ENCODE measurements at regions not wholly inside any gene's neighbourhood (a gene's known extent, or its start where the extent isn't known, plus 50 kb on each side); places are given as distances from the start of the nearest gene placed in this dataset.

GRCh38 chr1:90504509-90504908 is 212.6 kb downstream of the BARHL2 start:
- Histone ChIP-seq H3K4me1 (ENCODE audit: control insufficient read depth, insufficient read depth, low read length) (peaks cover 2% of the 10 kb centered on the region; the same call in 1 of the 2 replicates), H3K27ac (ENCODE audit: low read length) (no peak overlapping the region), H3K27me3 (ENCODE audit: control insufficient read depth, insufficient read depth, low read length) (no peaks in the 10 kb centered on the region), H3K4me3 (ENCODE audit: low read length) (no peak overlapping the region), H3K36me3 (ENCODE audit: control insufficient read depth, insufficient read depth, low read length) (no peaks in the 10 kb centered on the region), H3K9me3 (ENCODE audit: control insufficient read depth, insufficient read depth, low read length) (no peaks in the 10 kb centered on the region)
- DNase-seq (ENCODE audit: low read depth, low spot score) = no peak
- WGBS (ENCODE audit: insufficient coverage, insufficient read length) = no CpG with 5 or more reads among the region's 1 CpG

- Histone ChIP-seq H3K27me3 (ENCODE audit: control insufficient read depth, insufficient read depth, low read length) (no peaks in the 10 kb centered on the region), H3K9me3 (ENCODE audit: control insufficient read depth, insufficient read depth, low read length) (no peaks in the 10 kb centered on the region), H3K4me3 (ENCODE audit: low read length) (no peak overlapping the region), H3K27ac (ENCODE audit: low read length) (no peak overlapping the region), H3K36me3 (ENCODE audit: control insufficient read depth, insufficient read depth, low read length) (no peaks in the 10 kb centered on the region), H3K4me1 (ENCODE audit: control insufficient read depth, insufficient read depth, low read length) (peaks cover 2% of the 10 kb centered on the region; the same call in 1 of the 2 replicates)
- no CpG with 5 or more reads among the region's 1 CpG for WGBS (ENCODE audit: insufficient coverage, insufficient read length)
- no peak for DNase-seq (ENCODE audit: low read depth, low spot score)
These were observed 214.4 kb downstream of the BARHL2 start for GRCh38 chr1:90502696-90503095.

GRCh38 chr1:90502194-90502593 is 214.9 kb downstream of the BARHL2 start:
- H3K36me3 ChIP-seq (ENCODE audit: control insufficient read depth, insufficient read depth, low read length) = no peaks in the 10 kb centered on the region
- no peaks in the 10 kb centered on the region for H3K9me3 ChIP-seq (ENCODE audit: control insufficient read depth, insufficient read depth, low read length)
- DNase-seq (ENCODE audit: low read depth, low spot score) = no peak
- H3K4me3 ChIP-seq (ENCODE audit: low read length) = no peak overlapping the region
- no peak overlapping the region for H3K27ac ChIP-seq (ENCODE audit: low read length)
- no peaks in the 10 kb centered on the region for H3K27me3 ChIP-seq (ENCODE audit: control insufficient read depth, insufficient read depth, low read length)
- WGBS (ENCODE audit: insufficient coverage, insufficient read length) = no CpG with 5 or more reads among the region's 7 CpGs
- peaks cover 2% of the 10 kb centered on the region; the same call in 1 of the 2 replicates for H3K4me1 ChIP-seq (ENCODE audit: control insufficient read depth, insufficient read depth, low read length)

- no peaks in the 10 kb centered on the region for H3K27me3 ChIP-seq (ENCODE audit: control insufficient read depth, insufficient read depth, low read length)
- H3K4me1 ChIP-seq (ENCODE audit: control insufficient read depth, insufficient read depth, low read length) = peaks cover 2% of the 10 kb centered on the region; the same call in 1 of the 2 replicates
- no peak overlapping the region for H3K27ac ChIP-seq (ENCODE audit: low read length)
- DNase-seq (ENCODE audit: low read depth, low spot score) = no peak
- no peak overlapping the region for H3K4me3 ChIP-seq (ENCODE audit: low read length)
- H3K9me3 ChIP-seq (ENCODE audit: control insufficient read depth, insufficient read depth, low read length) = no peaks in the 10 kb centered on the region
- H3K36me3 ChIP-seq (ENCODE audit: control insufficient read depth, insufficient read depth, low read length) = no peaks in the 10 kb centered on the region
- no CpG with 5 or more reads among the region's 3 CpGs for WGBS (ENCODE audit: insufficient coverage, insufficient read length)
These were observed 215.8 kb downstream of the BARHL2 start for GRCh38 chr1:90501281-90501680.

- Histone ChIP-seq H3K36me3 (ENCODE audit: control insufficient read depth, insufficient read depth, low read length) (no peaks in the 10 kb centered on the region), H3K27ac (ENCODE audit: low read length) (no peak overlapping the region), H3K27me3 (ENCODE audit: control insufficient read depth, insufficient read depth, low read length) (no peaks in the 10 kb centered on the region), H3K4me1 (ENCODE audit: control insufficient read depth, insufficient read depth, low read length) (peaks cover 2% of the 10 kb centered on the region; the same call in 1 of the 2 replicates), H3K4me3 (ENCODE audit: low read length) (no peak overlapping the region), H3K9me3 (ENCODE audit: control insufficient read depth, insufficient read depth, low read length) (no peaks in the 10 kb centered on the region)
- WGBS (ENCODE audit: insufficient coverage, insufficient read length) = no CpG with 5 or more reads among the region's 11 CpGs
- DNase-seq (ENCODE audit: low read depth, low spot score) = no peak
These were observed 222.3 kb downstream of the BARHL2 start for GRCh38 chr1:90494748-90495282.

- H3K27ac ChIP-seq (ENCODE audit: low read length) = no peak overlapping the region
- H3K27me3 ChIP-seq (ENCODE audit: control insufficient read depth, insufficient read depth, low read length) = no peaks in the 10 kb centered on the region
- H3K4me1 ChIP-seq (ENCODE audit: control insufficient read depth, insufficient read depth, low read length) = no peaks in the 10 kb centered on the region
- H3K36me3 ChIP-seq (ENCODE audit: control insufficient read depth, insufficient read depth, low read length) = no peaks in the 10 kb centered on the region
- DNase-seq (ENCODE audit: low read depth, low spot score) = no peak
- no peaks in the 10 kb centered on the region for H3K9me3 ChIP-seq (ENCODE audit: control insufficient read depth, insufficient read depth, low read length)
- WGBS (ENCODE audit: insufficient coverage, insufficient read length) = no CpG with 5 or more reads among the region's 5 CpGs
- no peak overlapping the region for H3K4me3 ChIP-seq (ENCODE audit: low read length)
These were observed 228.7 kb downstream of the BARHL2 start for GRCh38 chr1:90488451-90488850.

- no peak overlapping the region for H3K4me3 ChIP-seq (ENCODE audit: low read length)
- no peaks in the 10 kb centered on the region for H3K4me1 ChIP-seq (ENCODE audit: control insufficient read depth, insufficient read depth, low read length)
- DNase-seq (ENCODE audit: low read depth, low spot score) = no peak
- H3K27me3 ChIP-seq (ENCODE audit: control insufficient read depth, insufficient read depth, low read length) = no peaks in the 10 kb centered on the region
- no peaks in the 10 kb centered on the region for H3K9me3 ChIP-seq (ENCODE audit: control insufficient read depth, insufficient read depth, low read length)
- H3K27ac ChIP-seq (ENCODE audit: low read length) = no peak overlapping the region
- no peaks in the 10 kb centered on the region for H3K36me3 ChIP-seq (ENCODE audit: control insufficient read depth, insufficient read depth, low read length)
- WGBS (ENCODE audit: insufficient coverage, insufficient read length) = no CpG with 5 or more reads among the region's 3 CpGs
These were observed 230.1 kb downstream of the BARHL2 start for GRCh38 chr1:90486996-90487395.

GRCh38 chr1:90486134-90486824 is 230.8 kb downstream of the BARHL2 start:
- DNase-seq (ENCODE audit: low read depth, low spot score) = no peak
- no peaks in the 10 kb centered on the region for H3K36me3 ChIP-seq (ENCODE audit: control insufficient read depth, insufficient read depth, low read length)
- no peak overlapping the region for H3K27ac ChIP-seq (ENCODE audit: low read length)
- no peaks in the 10 kb centered on the region for H3K27me3 ChIP-seq (ENCODE audit: control insufficient read depth, insufficient read depth, low read length)
- H3K9me3 ChIP-seq (ENCODE audit: control insufficient read depth, insufficient read depth, low read length) = no peaks in the 10 kb centered on the region
- no peaks in the 10 kb centered on the region for H3K4me1 ChIP-seq (ENCODE audit: control insufficient read depth, insufficient read depth, low read length)
- no peak overlapping the region for H3K4me3 ChIP-seq (ENCODE audit: low read length)
- no CpG with 5 or more reads among the region's 1 CpG for WGBS (ENCODE audit: insufficient coverage, insufficient read length)

- H3K27ac ChIP-seq (ENCODE audit: low read length) = no peak overlapping the region
- no peaks in the 10 kb centered on the region for H3K9me3 ChIP-seq (ENCODE audit: control insufficient read depth, insufficient read depth, low read length)
- H3K4me1 ChIP-seq (ENCODE audit: control insufficient read depth, insufficient read depth, low read length) = no peaks in the 10 kb centered on the region
- DNase-seq (ENCODE audit: low read depth, low spot score) = no peak
- H3K4me3 ChIP-seq (ENCODE audit: low read length) = no peak overlapping the region
- no peaks in the 10 kb centered on the region for H3K27me3 ChIP-seq (ENCODE audit: control insufficient read depth, insufficient read depth, low read length)
- no peaks in the 10 kb centered on the region for H3K36me3 ChIP-seq (ENCODE audit: control insufficient read depth, insufficient read depth, low read length)
- no CpG with 5 or more reads among the region's 1 CpG for WGBS (ENCODE audit: insufficient coverage, insufficient read length)
These were observed 236.7 kb downstream of the BARHL2 start for GRCh38 chr1:90480271-90480835.

- WGBS (ENCODE audit: insufficient coverage, insufficient read length) = no CpG with 5 or more reads among the region's 3 CpGs
- no peak overlapping the region for H3K4me3 ChIP-seq (ENCODE audit: low read length)
- H3K36me3 ChIP-seq (ENCODE audit: control insufficient read depth, insufficient read depth, low read length) = no peaks in the 10 kb centered on the region
- no peaks in the 10 kb centered on the region for H3K4me1 ChIP-seq (ENCODE audit: control insufficient read depth, insufficient read depth, low read length)
- no peaks in the 10 kb centered on the region for H3K27me3 ChIP-seq (ENCODE audit: control insufficient read depth, insufficient read depth, low read length)
- no peak for DNase-seq (ENCODE audit: low read depth, low spot score)
- no peaks in the 10 kb centered on the region for H3K9me3 ChIP-seq (ENCODE audit: control insufficient read depth, insufficient read depth, low read length)
- no peak overlapping the region for H3K27ac ChIP-seq (ENCODE audit: low read length)
These were observed 240.1 kb downstream of the BARHL2 start for GRCh38 chr1:90476994-90477393.
